DND-41 (cell line): ENCODE measurements at regions not wholly inside any gene's neighbourhood (a gene's known extent, or its start where the extent isn't known, plus 50 kb on each side); places are given as distances from the start of the nearest gene placed in this dataset.

ENCODE experiments used
- CTCF ChIP-seq: IDR thresholded peaks from 2 replicates; pipeline ENCODE4 v1.5.1; 2012; ENCODE audit warnings: borderline replicate concordance, low read length, moderate library complexity, mild to moderate bottlenecking; ENCODE audit not compliant: poor library complexity, severe bottlenecking; ENCODE audit errors: extremely low read depth
- EZH2 ChIP-seq: IDR thresholded peaks from 3 replicates; pipeline ENCODE4 v1.6.1; 2012; ENCODE audit warnings: borderline replicate concordance, low read depth, mild to moderate bottlenecking, moderate library complexity, low read length, inconsistent platforms; ENCODE audit not compliant: severe bottlenecking

- TF ChIP-seq CTCF (no peak), EZH2 (no peak)
Measured at GRCh38 chr3:159147813-159148212, 346.0 kb downstream of the MFSD1 start.
